Heart right ventricle (tissue), 16 donors: ENCODE measurements at regions not wholly inside any gene's neighbourhood (a gene's known extent, or its start where the extent isn't known, plus 50 kb on each side); places are given as distances from the start of the nearest gene placed in this dataset.

Experiments used
- ATAC-seq, 8 donors: fragments of 200-7000 bp; cut with Tn5 transposase; one replicate each; pipeline ENCODE4 v1.9.1; 2020; ENCODE audit warnings: mild to moderate bottlenecking in 8 of 8, moderate library complexity in 8 of 8, moderate number of reproducible peaks in 1 of 8
- DNase-seq, 2 donors: peaks; one replicate each; pipeline ENCODE4 v3.0.0-alpha.2; 2020
- H3K27ac ChIP-seq, 10 donors: fragments of 200-600 bp; sonication (generic) in 2 of 10; one replicate each; pipeline versions ENCODE4 v1.5.0 to v1.8.0; 2020 to 2022; ENCODE audit warnings: mild to moderate bottlenecking in 3 of 10
- H3K27me3 ChIP-seq, 7 donors: fragments of 200-600 bp; one replicate each; pipeline ENCODE4 v1.8.0; 2021 to 2022; ENCODE audit warnings: mild to moderate bottlenecking in 2 of 7
- H3K36me3 ChIP-seq, 9 donors: fragments of 200-600 bp; sonication (generic) in 1 of 9; one replicate each; pipeline versions ENCODE4 v1.5.0 to v1.8.0; 2020 to 2022; ENCODE audit warnings: mild to moderate bottlenecking in 2 of 9
- H3K4me1 ChIP-seq, 9 donors: fragments of 200-600 bp; sonication (generic) in 1 of 9; one replicate each; pipeline versions ENCODE4 v1.5.0 to v1.8.0; 2020 to 2022; ENCODE audit warnings: mild to moderate bottlenecking in 4 of 9
- H3K4me3 ChIP-seq, 10 donors: fragments of 200-600 bp; sonication (generic) in 2 of 10; one replicate each; pipeline versions ENCODE4 v1.5.0 to v1.8.0; 2020 to 2022; ENCODE audit warnings: mild to moderate bottlenecking in 7 of 10, moderate library complexity in 2 of 10
- H3K9me3 ChIP-seq, 11 donors: fragments of 200-600 bp in 10 of 11; sonication (generic) in 2 of 11; one replicate each; pipeline versions ENCODE4 v1.5.0 to v1.8.0; 2013 to 2022; ENCODE audit warnings: mild to moderate bottlenecking in 2 of 11, control low read depth in 1 of 11, moderate library complexity in 1 of 11
- CTCF ChIP-seq, 9 donors: fragments of 200-600 bp; sonication (generic) in 2 of 9; IDR thresholded peaks; one replicate each; pipeline versions ENCODE4 v1.5.0 to v1.8.0; 2021 to 2022; ENCODE audit warnings: antibody characterized with exemption in 9 of 9, mild to moderate bottlenecking in 5 of 9, moderate library complexity in 1 of 9
- WGBS, 2 donors: extraction: QIAGEN DNeasy Blood & Tissue Kit; methylation state at CpG; one replicate each; pipeline ENCODE4 v1.1.7; 2013; ENCODE audit warnings: inconsistent platforms in 1 of 2; 5-methylcytosine and 5-hydroxymethylcytosine counted together
- intact Hi-C, 10 donors: fragments of 100-400 bp; cut with DNase I; formaldehyde crosslinking; loops; one replicate each; pipeline versions ENCODE4 v1.11.1 to v1.14.2; 2022
- donor health status: Arrhythmogenic right ventricular cardiomyopathy.
- donor health status: ischemic (EF 13 %, LVEDD 7.1; RV severe dilation, severe dysfunction).
- donor health status: healthy with polysubstance abuse.
- donor health status: DM: no; HTN: yes; CAD: no.
- donor health status: DM: no; HTN: no; CAD: no.
- donor health status: ischemic (EF 25% LVEDD 6.9; RV normal size, moderate dysfunction).
- donor health status: ischemic (EF 25% LVEDD 5.7; RV mildly dilated, moderate dysfunction).
- donor health status: healthy.
- donor health status: DM: yes; HTN: yes; CAD: no.
- donor health status: Ischemic cardiomyopathy.
- donor health status: ischemic (EF 35%, LVEDD 5.7; RV mildly dilated, moderate dysfunction).
- donor health status: nonischemic (EF 11% LVEDD 7.7; RV severe dilation, severe dysfunction).
- donor health status: DM: yes; HTN: yes; CAD: no.
- donor health status: PGD.
- donor health status: ischemic (EF 29% LVEDD 5.4; RV normal size, mild dysfunction).
- donor health status: nonischemic (EF 23%, LVEDD 6.1; RV moderate dilation, normal function).

- WGBS, 2 donors: 46 to 48% methylated on average over 3 of the region's 3 CpGs
- Histone ChIP-seq H3K4me1 (no peaks in the 10 kb centered on the region), H3K27me3 (no peaks in the 10 kb centered on the region), H3K4me3 (no peak overlapping the region), H3K27ac (no peak overlapping the region), H3K9me3 (peaks cover 0 to 62% (median 3%) of the 10 kb centered on the region in 11 donors), H3K36me3 (no peaks in the 10 kb centered on the region)
- ATAC-seq (no peak), DNase-seq (no peak)
- intact Hi-C loops: no loop called here
- TF ChIP-seq CTCF (IDR thresholded peaks at IDR 0.05): no peak
These were observed 779.7 kb downstream of the DCDC2C start for GRCh38 chr2:4483050-4483449.

- Histone ChIP-seq H3K4me1 (no peaks in the 10 kb centered on the region), H3K4me3 (no peak overlapping the region), H3K27me3 (no peaks in the 10 kb centered on the region), H3K9me3 (peaks cover 0 to 35% (median 3%) of the 10 kb centered on the region in 11 donors), H3K36me3 (no peaks in the 10 kb centered on the region), H3K27ac (no peak overlapping the region)
- ATAC-seq: no peak
- DNase-seq: no peak
- intact Hi-C loops: no loop called here
- TF ChIP-seq CTCF (IDR thresholded peaks at IDR 0.05): no peak
- 60 to 63% methylated on average over 2 of the region's 2 CpGs for WGBS, 2 donors
These were observed 783.6 kb downstream of the DCDC2C start for GRCh38 chr2:4486971-4487370.

GRCh38 chr2:4499316-4500030, 796.1 kb downstream of the DCDC2C start:
- intact Hi-C loops: no loop called here
- peaks cover 0 to 4% (median 0%) of the 10 kb centered on the region in 11 donors for H3K9me3 ChIP-seq
- ATAC-seq (no peak), DNase-seq (no peak)
- H3K36me3 ChIP-seq: no peaks in the 10 kb centered on the region
- H3K27me3 ChIP-seq: no peaks in the 10 kb centered on the region
- H3K4me3 ChIP-seq: no peak overlapping the region
- WGBS, 2 donors: 74 to 78% methylated on average over 5 of the region's 5 CpGs
- H3K27ac ChIP-seq: no peak overlapping the region
- no peak for TF ChIP-seq CTCF (IDR thresholded peaks at IDR 0.05)
- H3K4me1 ChIP-seq: no peaks in the 10 kb centered on the region

- 67 to 72% methylated on average over 4 of the region's 4 CpGs for WGBS, 2 donors
- DNase-seq (no peak), ATAC-seq (no peak)
- intact Hi-C loops: no loop called here
- Histone ChIP-seq H3K4me3 (no peak overlapping the region), H3K27me3 (no peaks in the 10 kb centered on the region), H3K9me3 (peaks cover 0 to 4% (median 0%) of the 10 kb centered on the region in 11 donors), H3K36me3 (no peaks in the 10 kb centered on the region), H3K27ac (no peak overlapping the region), H3K4me1 (no peaks in the 10 kb centered on the region)
- TF ChIP-seq CTCF (IDR thresholded peaks at IDR 0.05): no peak
These were observed 798.1 kb downstream of the DCDC2C start for GRCh38 chr2:4501525-4501924.
